Neural progenitor cell (in vitro differentiated cells): ENCODE measurements at regions not wholly inside any gene's neighbourhood (a gene's known extent, or its start where the extent isn't known, plus 50 kb on each side); places are given as distances from the start of the nearest gene placed in this dataset.

ENCODE experiments used
- DNase-seq: peaks from one replicate; pipeline ENCODE4 v3.0.0-alpha.2; 2016; ENCODE audit warnings: low spot score
- H2AFZ ChIP-seq: fragments of 200-600 bp; sonication (generic); replicated peaks from 2 replicates; pipeline ENCODE4 v1.6.1; 2016; ENCODE audit warnings: antibody characterized with exemption
- H3F3A ChIP-seq: fragments of 200-600 bp; sonication (generic); 2 replicates; pipeline ENCODE4 v1.6.1; 2016; ENCODE audit warnings: antibody characterized with exemption, low read depth
- H3K27ac ChIP-seq: fragments of 200-600 bp; sonication (generic); 2 replicates; pipeline ENCODE4 v1.5.1; 2016; ENCODE audit warnings: mild to moderate bottlenecking
- H3K27me3 ChIP-seq: fragments of 200-600 bp; sonication (generic); 2 replicates; pipeline ENCODE4 v1.6.1; 2016; ENCODE audit warnings: mild to moderate bottlenecking, moderate library complexity
- H3K36me3 ChIP-seq: fragments of 200-600 bp; sonication (generic); 2 replicates; pipeline ENCODE4 v1.5.1; 2016
- H3K4me1 ChIP-seq: fragments of 200-600 bp; sonication (generic); 2 replicates; pipeline ENCODE4 v1.6.1; 2016; ENCODE audit warnings: mixed run types
- H3K4me2 ChIP-seq: fragments of 200-600 bp; sonication (generic); 2 replicates; pipeline ENCODE4 v1.6.1; 2016
- H3K4me3 ChIP-seq: fragments of 200-600 bp; sonication (generic); 2 replicates; pipeline ENCODE4 v1.5.1; 2016
- H3K79me2 ChIP-seq: fragments of 200-600 bp; sonication (generic); 2 replicates; pipeline ENCODE4 v1.6.1; 2016; ENCODE audit warnings: low read depth
- H3K9ac ChIP-seq: fragments of 200-600 bp; sonication (generic); 2 replicates; pipeline ENCODE4 v1.6.1; 2016
- H3K9me3 ChIP-seq: fragments of 200-600 bp; sonication (generic); 2 replicates; pipeline ENCODE4 v1.5.1; 2016; ENCODE audit warnings: low read depth
- H4K20me1 ChIP-seq: fragments of 200-600 bp; sonication (generic); 2 replicates; pipeline ENCODE4 v1.6.1; 2016; ENCODE audit warnings: low read depth
- H3K27ac Mint-ChIP-seq: 3 replicates; pipeline ENCODE4 v1.8.0; 2021; ENCODE audit warnings: mixed read lengths
- H3K27me3 Mint-ChIP-seq: 2 replicates; pipeline ENCODE4 v1.8.0; 2022; ENCODE audit warnings: low read depth, mild to moderate bottlenecking, inconsistent platforms, moderate library complexity, mixed read lengths; ENCODE audit not compliant: insufficient read depth
- H3K36me3 Mint-ChIP-seq: 3 replicates; pipeline ENCODE4 v1.8.0; 2021; ENCODE audit warnings: mixed read lengths
- H3K4me1 Mint-ChIP-seq: 3 replicates; pipeline ENCODE4 v1.8.0; 2021; ENCODE audit warnings: mixed read lengths
- H3K4me3 Mint-ChIP-seq: 3 replicates; pipeline ENCODE4 v1.8.0; 2021; ENCODE audit warnings: mild to moderate bottlenecking, moderate library complexity, mixed read lengths
- H3K9me3 Mint-ChIP-seq: 3 replicates; pipeline ENCODE4 v1.8.0; 2020; ENCODE audit warnings: mixed read lengths
- EZH2 ChIP-seq: fragments of 200-600 bp; sonication (generic); IDR thresholded peaks from 2 replicates; pipeline ENCODE4 v1.6.1; 2017; ENCODE audit warnings: antibody characterized with exemption, mild to moderate bottlenecking, moderate library complexity
- EZH2phosphoT487 ChIP-seq: fragments of 200-600 bp; sonication (generic); IDR thresholded peaks from 2 replicates; pipeline ENCODE4 v1.6.1; 2017; ENCODE audit warnings: antibody characterized with exemption
- TF ChIP-seq, protein P1 (sequence below): fragments of 200-600 bp; sonication (generic); IDR thresholded peaks from 2 replicates; pipeline ENCODE4 v1.5.1; 2017; ENCODE audit warnings: antibody characterized with exemption, mild to moderate bottlenecking

DNA sequence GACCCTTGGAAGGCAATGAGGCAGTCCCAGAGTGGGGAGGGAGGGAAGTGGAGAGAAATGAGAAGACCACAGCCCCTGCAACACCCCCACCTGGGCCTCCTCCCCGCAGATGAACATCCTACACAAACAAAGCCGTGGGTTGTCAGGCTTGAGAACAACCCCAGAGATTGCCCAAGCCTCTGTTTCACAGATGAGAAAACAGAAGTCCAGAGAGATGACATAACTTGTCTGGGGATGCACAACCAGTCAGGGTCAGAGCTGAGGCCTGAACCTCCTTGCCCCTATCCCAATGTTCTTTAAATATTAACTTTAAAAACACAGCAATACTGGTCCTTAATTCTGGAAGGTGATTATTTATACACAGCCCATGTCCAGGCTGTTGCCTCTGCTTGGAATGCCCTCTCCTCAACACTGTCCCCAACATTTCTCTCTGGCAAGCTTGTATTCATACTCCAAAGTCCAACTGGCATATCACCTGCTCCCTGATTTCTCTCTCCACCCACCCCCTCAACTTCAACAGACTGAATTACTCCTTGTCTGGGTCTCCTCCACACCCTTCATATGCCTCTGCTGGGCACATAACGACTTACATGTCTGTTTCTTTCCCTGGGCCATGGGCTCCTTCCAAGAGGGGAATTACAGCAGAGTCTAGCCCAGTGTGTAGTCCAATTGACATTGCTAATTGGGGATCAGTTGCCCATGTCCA lies 135.5 kb upstream of the LRFN2 start:
- H3K27me3 Mint-ChIP-seq, result peaks cover 10% of the 10 kb centered on the region

GRCh38 chr6:40722091-40722490 lies 134.9 kb upstream of the LRFN2 start:
- H3K4me1 Mint-ChIP-seq, result peaks cover 57% of the 10 kb centered on the region
- H3K27ac Mint-ChIP-seq, result peak overlapping the region; percentile 88

More for the DNA sequence above, 135.5 kb upstream of the LRFN2 start:
- H3K9me3 Mint-ChIP-seq, result peaks cover under 1% of the 10 kb centered on the region
- no peak overlapping the region for H3K9ac ChIP-seq
- H3K4me1 Mint-ChIP-seq, result peaks cover 60% of the 10 kb centered on the region
- TF ChIP-seq EZH2, result no peak
- no peak for TF ChIP-seq EZH2phosphoT487
- TF ChIP-seq, protein P1, sequence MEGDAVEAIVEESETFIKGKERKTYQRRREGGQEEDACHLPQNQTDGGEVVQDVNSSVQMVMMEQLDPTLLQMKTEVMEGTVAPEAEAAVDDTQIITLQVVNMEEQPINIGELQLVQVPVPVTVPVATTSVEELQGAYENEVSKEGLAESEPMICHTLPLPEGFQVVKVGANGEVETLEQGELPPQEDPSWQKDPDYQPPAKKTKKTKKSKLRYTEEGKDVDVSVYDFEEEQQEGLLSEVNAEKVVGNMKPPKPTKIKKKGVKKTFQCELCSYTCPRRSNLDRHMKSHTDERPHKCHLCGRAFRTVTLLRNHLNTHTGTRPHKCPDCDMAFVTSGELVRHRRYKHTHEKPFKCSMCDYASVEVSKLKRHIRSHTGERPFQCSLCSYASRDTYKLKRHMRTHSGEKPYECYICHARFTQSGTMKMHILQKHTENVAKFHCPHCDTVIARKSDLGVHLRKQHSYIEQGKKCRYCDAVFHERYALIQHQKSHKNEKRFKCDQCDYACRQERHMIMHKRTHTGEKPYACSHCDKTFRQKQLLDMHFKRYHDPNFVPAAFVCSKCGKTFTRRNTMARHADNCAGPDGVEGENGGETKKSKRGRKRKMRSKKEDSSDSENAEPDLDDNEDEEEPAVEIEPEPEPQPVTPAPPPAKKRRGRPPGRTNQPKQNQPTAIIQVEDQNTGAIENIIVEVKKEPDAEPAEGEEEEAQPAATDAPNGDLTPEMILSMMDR, result no peak
- no peak overlapping the region for H3K27ac ChIP-seq
- no peaks in the 10 kb centered on the region for H3K27me3 ChIP-seq
- no peak for DNase-seq
- H3K27ac Mint-ChIP-seq, result peak overlapping the region; percentile 88
- no peaks in the 10 kb centered on the region for H4K20me1 ChIP-seq
- H3K36me3 Mint-ChIP-seq, result no peaks in the 10 kb centered on the region
- no peak overlapping the region for H3K4me3 ChIP-seq
- no peak overlapping the region for H3K4me2 ChIP-seq
- no peaks in the 10 kb centered on the region for H3K9me3 ChIP-seq
- peaks cover 40% of the 10 kb centered on the region for H3K4me1 ChIP-seq
- H3F3A ChIP-seq, result peaks cover 18% of the 10 kb centered on the region
- H2AFZ ChIP-seq, result no peak overlapping the region
- no peaks in the 10 kb centered on the region for H3K36me3 ChIP-seq
- no peaks in the 10 kb centered on the region for H3K79me2 ChIP-seq
- H3K4me3 Mint-ChIP-seq, result no peak overlapping the region

DNA sequence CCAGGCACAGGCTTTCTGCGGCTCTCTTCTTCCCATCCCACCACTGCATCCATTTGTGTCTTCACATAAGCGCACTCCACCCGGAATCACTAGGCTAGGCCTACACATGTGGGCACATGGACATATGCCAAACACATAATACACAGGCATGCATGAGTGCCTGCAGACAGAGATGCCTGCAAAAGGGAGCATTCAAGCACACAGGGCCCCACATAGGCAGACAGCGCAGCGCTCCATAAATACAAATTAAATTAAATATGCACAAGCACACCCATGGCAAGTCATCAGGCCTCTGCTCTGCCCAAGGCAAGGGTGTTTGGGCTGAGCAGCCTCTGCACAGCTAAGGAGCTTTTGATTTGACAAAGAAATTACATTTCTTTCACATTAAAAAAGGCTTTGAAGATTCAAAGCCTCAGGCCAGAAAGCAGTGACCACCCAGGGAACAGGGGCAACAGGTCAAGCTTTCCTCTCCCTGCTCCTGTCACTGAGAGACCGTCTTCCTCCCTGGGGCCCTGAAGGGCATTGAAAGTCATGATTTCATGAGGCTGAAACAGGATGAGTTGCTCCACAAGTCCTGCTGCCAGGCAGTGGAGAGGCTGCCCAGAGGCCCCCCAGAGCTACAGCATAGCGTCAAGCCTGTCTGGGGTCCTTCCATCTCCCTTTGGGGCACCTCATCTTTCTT lies 134.2 kb upstream of the LRFN2 start:
- Mint-ChIP-seq H3K4me3 (peak overlapping the region; percentile 57), H3K36me3 (no peaks in the 10 kb centered on the region), H3K9me3 (peaks cover 4% of the 10 kb centered on the region), H3K4me1 (peaks cover 57% of the 10 kb centered on the region), H3K27ac (peak overlapping the region; percentile 88), H3K27me3 (peaks cover 8% of the 10 kb centered on the region)
- peak; percentile 26 for DNase-seq
- Histone ChIP-seq H3F3A (peaks cover 18% of the 10 kb centered on the region), H3K4me1 (peaks cover 35% of the 10 kb centered on the region), H3K27me3 (no peaks in the 10 kb centered on the region), H3K79me2 (no peaks in the 10 kb centered on the region), H3K9me3 (no peaks in the 10 kb centered on the region), H4K20me1 (no peaks in the 10 kb centered on the region), H3K36me3 (no peaks in the 10 kb centered on the region), H3K27ac (no peak overlapping the region), H3K4me3 (no peak overlapping the region), H2AFZ (no peak overlapping the region), H3K9ac (no peak overlapping the region), H3K4me2 (peak overlapping the region; percentile 64)
- TF ChIP-seq EZH2, result no peak
- TF ChIP-seq, protein P1, result no peak
- TF ChIP-seq EZH2phosphoT487, result no peak

More at GRCh38 chr6:40722091-40722490, 134.9 kb upstream of the LRFN2 start:
- Mint-ChIP-seq H3K36me3 (no peaks in the 10 kb centered on the region), H3K27me3 (peaks cover 10% of the 10 kb centered on the region), H3K4me3 (peak overlapping the region; percentile 10), H3K9me3 (peaks cover 4% of the 10 kb centered on the region)
- Histone ChIP-seq H3F3A (peaks cover 18% of the 10 kb centered on the region), H3K9me3 (no peaks in the 10 kb centered on the region), H3K79me2 (no peaks in the 10 kb centered on the region), H3K4me1 (peaks cover 36% of the 10 kb centered on the region), H3K4me2 (peak overlapping the region; percentile 64), H4K20me1 (no peaks in the 10 kb centered on the region), H3K27me3 (no peaks in the 10 kb centered on the region), H3K4me3 (no peak overlapping the region), H3K27ac (no peak overlapping the region), H2AFZ (no peak overlapping the region), H3K9ac (no peak overlapping the region), H3K36me3 (no peaks in the 10 kb centered on the region)
- DNase-seq, result peak; percentile 18
- TF ChIP-seq EZH2 (no peak), EZH2phosphoT487 (no peak)
- TF ChIP-seq, protein P1, result no peak
